ENCODE measurements at regions not wholly inside any gene's neighbourhood (a gene's known extent, or its start where the extent isn't known, plus 50 kb on each side); places are given as distances from the start of the nearest gene placed in this dataset.
A peak's percentile ranks its signal among the peaks of the same experiment; 100 is the strongest.
"Not testable (repeated sequence)": the region's sequence is repeated elsewhere in the genome, so short reads cannot be mapped to it uniquely, and the experiment has no call there.

- Mint-ChIP-seq H3K36me3 (ENCODE audit: low read depth) (no peaks in the 10 kb centered on the region), H3K4me3 (no peak overlapping the region), H3K4me1 (ENCODE audit: low read depth) (no peaks in the 10 kb centered on the region), H3K27me3 (peaks cover 28% of the 10 kb centered on the region), H3K27ac (no peak overlapping the region), H3K9me3 (no peaks in the 10 kb centered on the region)
These were observed 50.2 kb upstream of the SLC35C1 start for GRCh38 chr11:45754741-45755140.

GRCh38 chr11:45754261-45754709 lies 50.7 kb upstream of the SLC35C1 start:
- Mint-ChIP-seq H3K27ac (no peak overlapping the region), H3K4me1 (ENCODE audit: low read depth) (no peaks in the 10 kb centered on the region), H3K27me3 (peaks cover 29% of the 10 kb centered on the region), H3K9me3 (no peaks in the 10 kb centered on the region), H3K4me3 (no peak overlapping the region), H3K36me3 (ENCODE audit: low read depth) (no peaks in the 10 kb centered on the region)

GRCh38 chr11:45752106-45752505 lies 52.8 kb upstream of the SLC35C1 start:
- peaks cover 32% of the 10 kb centered on the region for H3K27me3 Mint-ChIP-seq
- no peak overlapping the region for H3K4me3 Mint-ChIP-seq
- H3K4me1 Mint-ChIP-seq (ENCODE audit: low read depth): no peaks in the 10 kb centered on the region
- H3K27ac Mint-ChIP-seq: no peak overlapping the region
- H3K36me3 Mint-ChIP-seq (ENCODE audit: low read depth): no peaks in the 10 kb centered on the region
- H3K9me3 Mint-ChIP-seq: no peaks in the 10 kb centered on the region

GRCh38 chr11:45751430-45751829 lies 53.5 kb upstream of the SLC35C1 start:
- Mint-ChIP-seq H3K27ac (no peak overlapping the region), H3K4me3 (no peak overlapping the region), H3K36me3 (ENCODE audit: low read depth) (no peaks in the 10 kb centered on the region), H3K9me3 (no peaks in the 10 kb centered on the region), H3K27me3 (peaks cover 32% of the 10 kb centered on the region), H3K4me1 (ENCODE audit: low read depth) (no peaks in the 10 kb centered on the region)

GRCh38 chr11:45750439-45750838 lies 54.5 kb upstream of the SLC35C1 start:
- Mint-ChIP-seq H3K9me3 (no peaks in the 10 kb centered on the region), H3K36me3 (ENCODE audit: low read depth) (no peaks in the 10 kb centered on the region), H3K4me3 (no peak overlapping the region), H3K4me1 (ENCODE audit: low read depth) (no peaks in the 10 kb centered on the region), H3K27me3 (peaks cover 32% of the 10 kb centered on the region), H3K27ac (no peak overlapping the region)

- Mint-ChIP-seq H3K36me3 (ENCODE audit: low read depth) (no peaks in the 10 kb centered on the region), H3K27ac (no peak overlapping the region), H3K9me3 (no peaks in the 10 kb centered on the region), H3K4me1 (ENCODE audit: low read depth) (no peaks in the 10 kb centered on the region), H3K4me3 (no peak overlapping the region), H3K27me3 (peaks cover 32% of the 10 kb centered on the region)
These were observed 56.1 kb upstream of the SLC35C1 start for GRCh38 chr11:45748801-45749200.

GRCh38 chr11:45745065-45745811 lies 59.7 kb upstream of the SLC35C1 start:
- no peak overlapping the region for H3K4me3 Mint-ChIP-seq
- H3K9me3 Mint-ChIP-seq: no peaks in the 10 kb centered on the region
- no peaks in the 10 kb centered on the region for H3K4me1 Mint-ChIP-seq (ENCODE audit: low read depth)
- H3K27ac Mint-ChIP-seq: no peak overlapping the region
- no peaks in the 10 kb centered on the region for H3K36me3 Mint-ChIP-seq (ENCODE audit: low read depth)
- H3K27me3 Mint-ChIP-seq: peaks cover 8% of the 10 kb centered on the region

- Mint-ChIP-seq H3K4me3 (no peak overlapping the region), H3K27me3 (no peaks in the 10 kb centered on the region), H3K27ac (no peak overlapping the region), H3K9me3 (no peaks in the 10 kb centered on the region), H3K36me3 (ENCODE audit: low read depth) (no peaks in the 10 kb centered on the region), H3K4me1 (ENCODE audit: low read depth) (no peaks in the 10 kb centered on the region)
These were observed 61.1 kb upstream of the SLC35C1 start for GRCh38 chr11:45743556-45744468.

- Mint-ChIP-seq H3K4me1 (ENCODE audit: low read depth) (peaks cover 6% of the 10 kb centered on the region), H3K9me3 (no peaks in the 10 kb centered on the region), H3K27me3 (no peaks in the 10 kb centered on the region), H3K27ac (no peak overlapping the region), H3K36me3 (ENCODE audit: low read depth) (no peaks in the 10 kb centered on the region), H3K4me3 (no peak overlapping the region)
These were observed 63.4 kb upstream of the SLC35C1 start for GRCh38 chr11:45741582-45741981.

GRCh38 chr11:45741032-45741431 lies 63.9 kb upstream of the SLC35C1 start:
- no peak overlapping the region for H3K4me3 Mint-ChIP-seq
- H3K36me3 Mint-ChIP-seq (ENCODE audit: low read depth): peaks cover 2% of the 10 kb centered on the region
- H3K27ac Mint-ChIP-seq: no peak overlapping the region

GRCh38 chr11:45739866-45740265 lies 65.1 kb upstream of the SLC35C1 start:
- peaks cover 5% of the 10 kb centered on the region for H3K36me3 Mint-ChIP-seq (ENCODE audit: low read depth)
- no peak overlapping the region for H3K27ac Mint-ChIP-seq
- H3K4me3 Mint-ChIP-seq: no peak overlapping the region
- H3K9me3 Mint-ChIP-seq: peaks cover 6% of the 10 kb centered on the region
- peaks cover 4% of the 10 kb centered on the region for H3K27me3 Mint-ChIP-seq
- peaks cover 15% of the 10 kb centered on the region for H3K4me1 Mint-ChIP-seq (ENCODE audit: low read depth)

More at GRCh38 chr11:45741032-45741431, 63.9 kb upstream of the SLC35C1 start:
- H3K9me3 Mint-ChIP-seq: peaks cover 3% of the 10 kb centered on the region
- peaks cover 2% of the 10 kb centered on the region for H3K27me3 Mint-ChIP-seq
- peaks cover 11% of the 10 kb centered on the region for H3K4me1 Mint-ChIP-seq (ENCODE audit: low read depth)

- not testable (repeated sequence) for H3K4me3 Mint-ChIP-seq; H3K27me3 Mint-ChIP-seq; H3K9me3 Mint-ChIP-seq; H3K27ac Mint-ChIP-seq; H3K36me3 Mint-ChIP-seq (ENCODE audit: low read depth)
- H3K4me1 Mint-ChIP-seq (ENCODE audit: low read depth): peaks cover 15% of the 10 kb centered on the region
These were observed 65.9 kb upstream of the SLC35C1 start for GRCh38 chr11:45739071-45739470.

- H3K4me3 Mint-ChIP-seq; H3K27ac Mint-ChIP-seq; H3K9me3 Mint-ChIP-seq; H3K36me3 Mint-ChIP-seq (ENCODE audit: low read depth): not testable (repeated sequence)
- Mint-ChIP-seq H3K4me1 (ENCODE audit: low read depth) (peaks cover 15% of the 10 kb centered on the region), H3K27me3 (peaks cover 12% of the 10 kb centered on the region)
These were observed 66.8 kb upstream of the SLC35C1 start for GRCh38 chr11:45738194-45738593.

- Mint-ChIP-seq H3K27me3 (peaks cover 12% of the 10 kb centered on the region), H3K36me3 (ENCODE audit: low read depth) (peaks cover 5% of the 10 kb centered on the region), H3K9me3 (peaks cover 6% of the 10 kb centered on the region), H3K4me3 (no peak overlapping the region), H3K4me1 (ENCODE audit: low read depth) (peaks cover 15% of the 10 kb centered on the region), H3K27ac (no peak overlapping the region)
These were observed 67.9 kb upstream of the SLC35C1 start for GRCh38 chr11:45737056-45737455.

GRCh38 chr11:45736424-45736823 lies 68.5 kb upstream of the SLC35C1 start:
- peaks cover 5% of the 10 kb centered on the region for H3K36me3 Mint-ChIP-seq (ENCODE audit: low read depth)
- no peak overlapping the region for H3K4me3 Mint-ChIP-seq
- H3K27ac Mint-ChIP-seq: peak overlapping the region; percentile 24
- H3K9me3 Mint-ChIP-seq: peaks cover 6% of the 10 kb centered on the region
- peaks cover 12% of the 10 kb centered on the region for H3K27me3 Mint-ChIP-seq
- H3K4me1 Mint-ChIP-seq (ENCODE audit: low read depth): peaks cover 15% of the 10 kb centered on the region

Data from stimulated activated naive CD8-positive, alpha-beta T cell treated with anti-CD3 and anti-CD28 coated beads, Interleukin-15, Interleukin-2, amounts not matched to agents 100 ng/mL and 50 ng/mL, for 24 hours (primary cell).